Liver (tissue), 3 donors: ENCODE measurements at regions not wholly inside any gene's neighbourhood (a gene's known extent, or its start where the extent isn't known, plus 50 kb on each side); places are given as distances from the start of the nearest gene placed in this dataset.
"Not testable (repeated sequence)": the region's sequence is repeated elsewhere in the genome, so short reads cannot be mapped to it uniquely, and the experiment has no call there.

Source experiments
- CTCF ChIP-seq: fragments of 150-350 bp; IDR thresholded peaks from 2 replicates; pipeline ENCODE4 v1.5.1; 2017; ENCODE audit warnings: improper control_type of control experiment, low read depth, low read length; ENCODE audit not compliant: missing input control
- HNF4A ChIP-seq, 2 donors: conservative IDR thresholded peaks; 2 replicates each; pipeline ENCODE4 v1.6.1; 2016; ENCODE audit warnings: antibody characterized with exemption in 2 of 2, mild to moderate bottlenecking in 2 of 2
- RXRA ChIP-seq, 2 donors: IDR thresholded peaks; 2 replicates each; pipeline ENCODE4 v1.6.1; 2017 to 2018; ENCODE audit warnings: antibody characterized with exemption in 2 of 2, mild to moderate bottlenecking in 1 of 2
- SP1 ChIP-seq: IDR thresholded peaks from 2 replicates; pipeline ENCODE4 v1.6.1; 2018; ENCODE audit warnings: antibody characterized with exemption, mild to moderate bottlenecking
- TAF1 ChIP-seq: conservative IDR thresholded peaks from 2 replicates; pipeline ENCODE4 v1.6.1; 2016; ENCODE audit warnings: antibody characterized with exemption, mild to moderate bottlenecking
- TF ChIP-seq, protein P1 (sequence below): IDR thresholded peaks from 2 replicates; pipeline ENCODE4 v1.6.1; 2016; ENCODE audit warnings: antibody characterized with exemption
- donor health status: healthy.
- donor health status: healthy.

GRCh38 chr9:90233081-90233480, 409.5 kb downstream of the DIRAS2 start:
- TF ChIP-seq CTCF; SP1; RXRA (IDR thresholded peaks at IDR 0.05); HNF4A (conservative IDR thresholded peaks at IDR 0.05); TAF1: not testable (repeated sequence)
- TF ChIP-seq, protein P1, sequence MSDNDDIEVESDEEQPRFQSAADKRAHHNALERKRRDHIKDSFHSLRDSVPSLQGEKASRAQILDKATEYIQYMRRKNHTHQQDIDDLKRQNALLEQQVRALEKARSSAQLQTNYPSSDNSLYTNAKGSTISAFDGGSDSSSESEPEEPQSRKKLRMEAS = not testable (repeated sequence)
